IMR-90 (cell line): ENCODE measurements at regions not wholly inside any gene's neighbourhood (a gene's known extent, or its start where the extent isn't known, plus 50 kb on each side); places are given as distances from the start of the nearest gene placed in this dataset.

Experiments used
- ATAC-seq: fragments of 200-7000 bp; cut with Tn5 transposase; 2 replicates; pipeline ENCODE4 v1.9.1; 2020; ENCODE audit warnings: low read depth, mild to moderate bottlenecking, moderate library complexity
- BruUV-seq: library from RNA; stranded (reverse); fragments of 400-500 nt; replicated peaks from 2 replicates; lab custom pipeline; 2021; lab: Mats Ljungman, UMichigan
- CTCF ChIA-PET: fragments of 300-600 bp; formaldehyde crosslinking; extraction: SDS; loops from one replicate; lab custom pipeline; 2021; ENCODE audit warnings: antibody characterized with exemption; lab: Yijun Ruan, JAX
- POLR2A ChIA-PET: fragments of 300-600 bp; sonication (Branson Sonifier 250); formaldehyde crosslinking; loops from one replicate; lab custom pipeline; 2022; ENCODE audit warnings: antibody characterized with exemption; ENCODE audit not compliant: unreplicated experiment; lab: Charles Lee
- DNase-seq: peaks from one replicate; pipeline ENCODE4 v3.0.0; 2013
- H2AFZ ChIP-seq: replicated peaks from 2 replicates; pipeline ENCODE3; 2013; ENCODE audit warnings: low read length, mild to moderate bottlenecking; ENCODE audit not compliant: poor library complexity
- H2AK5ac ChIP-seq: 2 replicates; pipeline ENCODE4 v1.6.1; 2013; ENCODE audit warnings: low read depth, low read length, inconsistent platforms
- H2AK9ac ChIP-seq: replicated peaks from 2 replicates; pipeline ENCODE3; 2013; ENCODE audit warnings: mild to moderate bottlenecking, low read depth, low read length, moderate library complexity; ENCODE audit not compliant: poor library complexity
- H2BK120ac ChIP-seq: 2 replicates; pipeline ENCODE4 v1.6.1; 2013; ENCODE audit warnings: low read depth, low read length, inconsistent platforms
- H2BK15ac ChIP-seq: 3 replicates; pipeline ENCODE4 v1.6.1; 2013; ENCODE audit warnings: low read depth, low read length, inconsistent platforms
- H2BK20ac ChIP-seq: 2 replicates; pipeline ENCODE4 v1.6.1; 2013; ENCODE audit warnings: low read depth, mild to moderate bottlenecking, inconsistent platforms, low read length, moderate library complexity
- H2BK5ac ChIP-seq: 2 replicates; pipeline ENCODE4 v1.6.1; 2013; ENCODE audit warnings: mild to moderate bottlenecking, low read depth, low read length, inconsistent platforms; ENCODE audit not compliant: poor library complexity, severe bottlenecking
- H3K14ac ChIP-seq: replicated peaks from 2 replicates; pipeline ENCODE4 v1.6.1; 2013; ENCODE audit warnings: low read depth, low read length, inconsistent platforms
- H3K18ac ChIP-seq: 2 replicates; pipeline ENCODE4 v1.6.1; 2013; ENCODE audit warnings: low read depth, low read length, control low read depth
- H3K23ac ChIP-seq: 2 replicates; pipeline ENCODE4 v1.6.1; 2013; ENCODE audit warnings: low read depth, low read length, inconsistent platforms
- H3K27ac ChIP-seq: 2 replicates; pipeline ENCODE4 v1.5.1; 2013; ENCODE audit warnings: mild to moderate bottlenecking, control low read depth, low read length; ENCODE audit not compliant: insufficient read depth
- H3K27me3 ChIP-seq: 2 replicates; pipeline ENCODE4 v1.6.1; 2013; ENCODE audit warnings: low read length; ENCODE audit not compliant: control insufficient read depth, insufficient read depth
- H3K36me3 ChIP-seq: 2 replicates; pipeline ENCODE4 v1.6.1; 2013; ENCODE audit warnings: low read length, mixed read lengths; ENCODE audit not compliant: control insufficient read depth, insufficient read depth
- H3K4ac ChIP-seq: 2 replicates; pipeline ENCODE4 v1.6.1; 2013; ENCODE audit warnings: low read depth, low read length, inconsistent platforms
- H3K4me1 ChIP-seq: 2 replicates; pipeline ENCODE4 v1.6.1; 2013; ENCODE audit warnings: low read length, mixed read lengths; ENCODE audit not compliant: control insufficient read depth, insufficient read depth
- H3K4me2 ChIP-seq: 2 replicates; pipeline ENCODE4 v1.6.1; 2013; ENCODE audit warnings: low read depth, mild to moderate bottlenecking, control low read depth, low read length, moderate library complexity
- H3K4me3 ChIP-seq: 2 replicates; pipeline ENCODE4 v1.5.1; 2013; ENCODE audit warnings: low read depth, mild to moderate bottlenecking, control low read depth, low read length, moderate library complexity; ENCODE audit not compliant: insufficient read depth
- H3K56ac ChIP-seq: 2 replicates; pipeline ENCODE4 v1.6.1; 2013; ENCODE audit warnings: low read length, inconsistent platforms; ENCODE audit not compliant: insufficient read depth; ENCODE audit errors: extremely low read depth
- H3K79me1 ChIP-seq, 2 experiments: 2 replicates each; pipeline ENCODE4 v1.6.1; 2013; ENCODE audit warnings: low read length in 2 of 2, inconsistent platforms in 1 of 2, low read depth in 1 of 2
- H3K9ac ChIP-seq: 2 replicates; pipeline ENCODE4 v1.6.1; 2013; ENCODE audit warnings: low read depth, low read length, control low read depth
- H3K9me1 ChIP-seq: 2 replicates; pipeline ENCODE4 v1.6.1; 2013; ENCODE audit warnings: low read length, inconsistent platforms; ENCODE audit not compliant: insufficient read depth
- H3K9me3 ChIP-seq: 2 replicates; pipeline ENCODE4 v1.6.1; 2013; ENCODE audit warnings: low read length; ENCODE audit not compliant: control insufficient read depth, insufficient read depth
- H4K20me1 ChIP-seq: 2 replicates; pipeline ENCODE4 v1.6.1; 2013; ENCODE audit warnings: low read length, inconsistent platforms; ENCODE audit not compliant: insufficient read depth
- H4K5ac ChIP-seq: 2 replicates; pipeline ENCODE4 v1.6.1; 2013; ENCODE audit warnings: mild to moderate bottlenecking, low read depth, low read length, control low read depth
- H4K8ac ChIP-seq, 2 experiments: 2 replicates each; pipeline ENCODE4 v1.6.1; 2013; ENCODE audit warnings: low read depth in 2 of 2, low read length in 2 of 2, control low read depth in 1 of 2, inconsistent platforms in 1 of 2
- H4K91ac ChIP-seq: 2 replicates; pipeline ENCODE4 v1.6.1; 2013; ENCODE audit warnings: low read depth, low read length, inconsistent platforms; ENCODE audit not compliant: insufficient read depth
- CHD1 ChIP-seq: IDR thresholded peaks from 2 replicates; pipeline ENCODE4 v1.6.1; 2012; ENCODE audit warnings: low read depth, low read length, improper control_type of control experiment
- MAFK ChIP-seq: IDR thresholded peaks from 2 replicates; pipeline ENCODE4 v1.6.1; 2012; ENCODE audit warnings: low read depth, low read length, improper control_type of control experiment
- NFE2L2 ChIP-seq: fragments of 150-350 bp; IDR thresholded peaks from 2 replicates; pipeline ENCODE4 v1.6.1; 2016; ENCODE audit warnings: low read depth, mild to moderate bottlenecking, low read length
- USF2 ChIP-seq: fragments of 150-350 bp; IDR thresholded peaks from 2 replicates; pipeline ENCODE4 v1.6.1; 2017; ENCODE audit warnings: mild to moderate bottlenecking, antibody characterized with exemption, low read length, low read depth
- WGBS, 2 experiments: methylation state at CpG; one replicate each; pipeline versions ENCODE4 v1.1.5 to v1.1.7; 2013; ENCODE audit warnings: missing lambda C conversion rate in 2 of 2; ENCODE audit not compliant: insufficient read length in 1 of 2; ENCODE audit errors: extremely low coverage in 2 of 2; 5-methylcytosine and 5-hydroxymethylcytosine counted together
- dilution Hi-C: fragments of 300-500 bp; cut with HindIII; formaldehyde crosslinking; loops from one replicate; pipeline ENCODE4 v1.14.3; 2018; ENCODE audit warnings: low sequenced_read_pairs; ENCODE audit not compliant: unreplicated experiment
- in situ Hi-C: fragments of 300-500 bp; cut with MboI; formaldehyde crosslinking; loops from 3 replicates; pipeline ENCODE4 v1.14.3; 2019; ENCODE audit warnings: low sequenced_read_pairs, inconsistent platforms, mixed read lengths
- intact Hi-C: fragments of 100-400 bp; cut with micrococcal nuclease; formaldehyde crosslinking; loops from 2 replicates; pipeline ENCODE4 v1.10.0; 2022
- TF ChIP-seq, protein P1 (sequence below): conservative IDR thresholded peaks from 2 replicates; pipeline ENCODE4 v1.5.1; 2012; ENCODE audit warnings: mild to moderate bottlenecking, low read depth, low read length, improper control_type of control experiment

DNA sequence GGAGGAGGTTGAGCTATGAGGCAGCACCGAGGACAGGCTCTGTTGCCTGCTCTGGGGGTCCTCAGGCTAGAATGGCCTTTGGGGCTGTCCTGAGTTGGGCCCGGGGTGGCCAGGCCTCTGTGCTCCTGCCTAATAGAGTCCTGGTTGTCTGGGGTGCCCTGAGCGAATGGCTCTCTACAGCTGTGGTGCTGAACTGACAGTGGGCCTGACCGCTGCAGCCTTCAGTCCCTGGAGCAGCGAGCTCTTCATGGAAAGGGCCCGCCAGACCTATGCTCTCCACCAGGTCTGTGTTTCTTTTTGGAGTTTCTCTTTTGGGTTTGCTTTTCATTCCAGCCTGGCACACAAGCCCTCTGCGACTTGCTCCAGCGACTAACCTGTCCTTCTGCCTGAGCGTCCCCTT lies 679.0 kb upstream of the RAB6C start:
- H3K27me3 ChIP-seq, result no peaks in the 10 kb centered on the region
- H2AK9ac ChIP-seq, result no peak overlapping the region
- no peak overlapping the region for H2BK15ac ChIP-seq
- no peaks in the 10 kb centered on the region for H3K4me1 ChIP-seq
- ATAC-seq (no peak), DNase-seq (no peak)
- H3K23ac ChIP-seq, result no peak overlapping the region
- no peak overlapping the region for H3K9ac ChIP-seq
- no peaks in the 10 kb centered on the region for H4K20me1 ChIP-seq
- H4K8ac ChIP-seq, result no peak overlapping the region
- H3K4me3 ChIP-seq, result no peak overlapping the region
- H4K91ac ChIP-seq, result no peak overlapping the region
- H4K5ac ChIP-seq, result no peak overlapping the region
- no peak overlapping the region for H3K4ac ChIP-seq
- no peak overlapping the region for H2AK5ac ChIP-seq
- no peaks in the 10 kb centered on the region for H3K79me1 ChIP-seq
- no TSS peak for BruUV-seq
- no peak overlapping the region for H3K4me2 ChIP-seq
- POLR2A ChIA-PET, result no interaction called here
- H2BK20ac ChIP-seq, result no peak overlapping the region
- dilution Hi-C loops, result no loop called here
- intact Hi-C loops, result no loop called here
- no peak for TF ChIP-seq USF2
- TF ChIP-seq NFE2L2, result no peak
- TF ChIP-seq, protein P1, sequence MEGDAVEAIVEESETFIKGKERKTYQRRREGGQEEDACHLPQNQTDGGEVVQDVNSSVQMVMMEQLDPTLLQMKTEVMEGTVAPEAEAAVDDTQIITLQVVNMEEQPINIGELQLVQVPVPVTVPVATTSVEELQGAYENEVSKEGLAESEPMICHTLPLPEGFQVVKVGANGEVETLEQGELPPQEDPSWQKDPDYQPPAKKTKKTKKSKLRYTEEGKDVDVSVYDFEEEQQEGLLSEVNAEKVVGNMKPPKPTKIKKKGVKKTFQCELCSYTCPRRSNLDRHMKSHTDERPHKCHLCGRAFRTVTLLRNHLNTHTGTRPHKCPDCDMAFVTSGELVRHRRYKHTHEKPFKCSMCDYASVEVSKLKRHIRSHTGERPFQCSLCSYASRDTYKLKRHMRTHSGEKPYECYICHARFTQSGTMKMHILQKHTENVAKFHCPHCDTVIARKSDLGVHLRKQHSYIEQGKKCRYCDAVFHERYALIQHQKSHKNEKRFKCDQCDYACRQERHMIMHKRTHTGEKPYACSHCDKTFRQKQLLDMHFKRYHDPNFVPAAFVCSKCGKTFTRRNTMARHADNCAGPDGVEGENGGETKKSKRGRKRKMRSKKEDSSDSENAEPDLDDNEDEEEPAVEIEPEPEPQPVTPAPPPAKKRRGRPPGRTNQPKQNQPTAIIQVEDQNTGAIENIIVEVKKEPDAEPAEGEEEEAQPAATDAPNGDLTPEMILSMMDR, result no peak
- TF ChIP-seq CHD1, result no peak
- no peak for TF ChIP-seq MAFK
- H2BK5ac ChIP-seq, result no peak overlapping the region
- CTCF ChIA-PET, result interaction anchor here (0.6 kb wide), 1 partner anchor 273 kb away, joined by 3 read pairs; no protein-coding TSS in a partner anchor
- no peak overlapping the region for H3K56ac ChIP-seq
- H2BK120ac ChIP-seq, result no peak overlapping the region
- no peak overlapping the region for H3K27ac ChIP-seq
- WGBS, 2 experiments, result 30% methylated on average over 2 of the region's 9 CpGs; no CpG with 5 or more reads in 1 of the 2 experiments
- H3K36me3 ChIP-seq, result no peaks in the 10 kb centered on the region
- no peak overlapping the region for H3K18ac ChIP-seq
- peaks cover 17% of the 10 kb centered on the region for H3K9me3 ChIP-seq
- no peak overlapping the region for H3K14ac ChIP-seq
- in situ Hi-C loops, result no loop called here
- H3K9me1 ChIP-seq, result no peaks in the 10 kb centered on the region
- no peak overlapping the region for H2AFZ ChIP-seq
